Type B pancreatic cell (in vitro differentiated cells): ENCODE measurements at regions not wholly inside any gene's neighbourhood (a gene's known extent, or its start where the extent isn't known, plus 50 kb on each side); places are given as distances from the start of the nearest gene placed in this dataset.

Experiments
- DNase-seq: peaks from one replicate; pipeline ENCODE4 v3.0.0; 2021; ENCODE audit warnings: mixed read lengths; ENCODE audit not compliant: unreplicated experiment; ENCODE audit errors: extremely low spot score
- H3K27ac Mint-ChIP-seq: 2 replicates; pipeline ENCODE4 v1.8.0; 2021; ENCODE audit warnings: mild to moderate bottlenecking, mixed read lengths
- H3K27me3 Mint-ChIP-seq: 2 replicates; pipeline ENCODE4 v1.8.0; 2021; ENCODE audit warnings: mixed read lengths
- H3K36me3 Mint-ChIP-seq: 2 replicates; pipeline ENCODE4 v1.8.0; 2021; ENCODE audit warnings: mixed read lengths
- H3K4me1 Mint-ChIP-seq: one replicate; pipeline ENCODE4 v1.8.0; 2021; ENCODE audit warnings: mixed read lengths; ENCODE audit not compliant: unreplicated experiment
- H3K4me3 Mint-ChIP-seq: 2 replicates; pipeline ENCODE4 v1.8.0; 2021; ENCODE audit warnings: mild to moderate bottlenecking, mixed read lengths
- H3K9me3 Mint-ChIP-seq: 2 replicates; pipeline ENCODE4 v1.8.0; 2021; ENCODE audit warnings: mixed read lengths
- CTCF ChIP-seq: fragments of 200-600 bp; sonication (generic); conservative IDR thresholded peaks from 2 replicates; pipeline ENCODE4 v1.5.0; 2021; ENCODE audit warnings: antibody characterized with exemption, mild to moderate bottlenecking

- TF ChIP-seq CTCF, result no peak
- Mint-ChIP-seq H3K36me3 (no peaks in the 10 kb centered on the region), H3K4me1 (no peaks in the 10 kb centered on the region), H3K27me3 (no peaks in the 10 kb centered on the region), H3K27ac (no peak overlapping the region), H3K4me3 (no peak overlapping the region), H3K9me3 (no peaks in the 10 kb centered on the region)
- no peak for DNase-seq
Observed at GRCh38 chr7:53800746-53801145, 741.4 kb upstream of the VSTM2A start.

- DNase-seq, result no peak
- Mint-ChIP-seq H3K27ac (no peak overlapping the region), H3K36me3 (no peaks in the 10 kb centered on the region), H3K9me3 (no peaks in the 10 kb centered on the region), H3K27me3 (no peaks in the 10 kb centered on the region), H3K4me1 (no peaks in the 10 kb centered on the region), H3K4me3 (no peak overlapping the region)
- TF ChIP-seq CTCF, result no peak
Observed at GRCh38 chr7:53806119-53806518, 736.1 kb upstream of the VSTM2A start.

GRCh38 chr7:53811555-53812079, 730.6 kb upstream of the VSTM2A start:
- H3K9me3 Mint-ChIP-seq, result peaks cover 4% of the 10 kb centered on the region
- no peak for TF ChIP-seq CTCF
- no peak overlapping the region for H3K27ac Mint-ChIP-seq
- no peak overlapping the region for H3K4me3 Mint-ChIP-seq
- DNase-seq, result no peak
- no peaks in the 10 kb centered on the region for H3K36me3 Mint-ChIP-seq
- H3K27me3 Mint-ChIP-seq, result no peaks in the 10 kb centered on the region
- no peaks in the 10 kb centered on the region for H3K4me1 Mint-ChIP-seq

- H3K4me1 Mint-ChIP-seq, result no peaks in the 10 kb centered on the region
- no peaks in the 10 kb centered on the region for H3K36me3 Mint-ChIP-seq
- TF ChIP-seq CTCF, result no peak
- H3K27me3 Mint-ChIP-seq, result no peaks in the 10 kb centered on the region
- H3K9me3 Mint-ChIP-seq, result peaks cover 4% of the 10 kb centered on the region
- DNase-seq, result no peak
- no peak overlapping the region for H3K4me3 Mint-ChIP-seq
- H3K27ac Mint-ChIP-seq, result no peak overlapping the region
Observed at GRCh38 chr7:53812135-53812534, 730.0 kb upstream of the VSTM2A start.

- DNase-seq, result no peak
- no peak for TF ChIP-seq CTCF
- no peak overlapping the region for H3K4me3 Mint-ChIP-seq
- H3K27ac Mint-ChIP-seq, result no peak overlapping the region
- H3K27me3 Mint-ChIP-seq, result no peaks in the 10 kb centered on the region
- H3K36me3 Mint-ChIP-seq, result no peaks in the 10 kb centered on the region
- no peaks in the 10 kb centered on the region for H3K9me3 Mint-ChIP-seq
- H3K4me1 Mint-ChIP-seq, result no peaks in the 10 kb centered on the region
Observed at GRCh38 chr7:53835301-53835700, 706.9 kb upstream of the VSTM2A start.

GRCh38 chr7:53877688-53878087, 664.5 kb upstream of the VSTM2A start:
- no peak for TF ChIP-seq CTCF
- DNase-seq, result no peak
- Mint-ChIP-seq H3K4me1 (no peaks in the 10 kb centered on the region), H3K36me3 (no peaks in the 10 kb centered on the region), H3K27ac (no peak overlapping the region), H3K27me3 (no peaks in the 10 kb centered on the region), H3K9me3 (no peaks in the 10 kb centered on the region), H3K4me3 (no peak overlapping the region)
